Esophagus muscularis mucosa (tissue), 4 donors: ENCODE measurements at regions not wholly inside any gene's neighbourhood (a gene's known extent, or its start where the extent isn't known, plus 50 kb on each side); places are given as distances from the start of the nearest gene placed in this dataset.

Experiments used
- EP300 ChIP-seq: sonication (generic); formaldehyde crosslinking; IDR thresholded peaks from one replicate; pipeline ENCODE4 v1.6.1; 2017; ENCODE audit warnings: antibody characterized with exemption
- POLR2A ChIP-seq: fragments of 450-650 bp; IDR thresholded peaks from one replicate; pipeline ENCODE4 v1.6.1; 2017; ENCODE audit warnings: antibody characterized with exemption, moderate library complexity, mild to moderate bottlenecking, low read depth
- TF ChIP-seq, protein P1 (sequence below), 3 experiments: fragments of 200-600 bp in 2 of 3; fragments of 450-650 bp in 1 of 3; sonication (generic) in 2 of 3; IDR thresholded peaks; one replicate each; pipeline ENCODE4 v1.5.1; 2017 to 2019; ENCODE audit warnings: antibody characterized with exemption in 3 of 3, mild to moderate bottlenecking in 2 of 3, moderate library complexity in 1 of 3

DNA sequence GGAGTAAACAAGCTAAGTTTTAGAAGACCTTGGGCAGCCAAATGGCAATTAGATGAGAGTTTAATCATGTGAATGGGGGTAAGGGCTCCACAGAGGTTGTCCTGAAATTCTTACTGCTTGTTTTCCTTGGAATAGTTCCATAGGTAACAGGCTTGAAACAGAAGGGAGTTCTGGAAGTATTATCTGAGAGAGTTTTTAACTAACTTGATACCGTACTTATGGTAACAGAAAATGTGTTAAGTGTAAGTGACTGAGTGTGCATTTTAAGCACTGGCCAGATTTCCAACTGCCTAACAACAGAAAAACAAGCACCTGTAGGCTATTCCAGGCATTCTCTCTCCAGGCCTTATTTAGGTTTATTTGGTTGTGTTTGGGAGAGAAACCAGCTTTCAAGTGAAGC lies 414.6 kb upstream of the PDE3A start:
- TF ChIP-seq POLR2A (no peak), EP300 (no peak)
- TF ChIP-seq, protein P1, sequence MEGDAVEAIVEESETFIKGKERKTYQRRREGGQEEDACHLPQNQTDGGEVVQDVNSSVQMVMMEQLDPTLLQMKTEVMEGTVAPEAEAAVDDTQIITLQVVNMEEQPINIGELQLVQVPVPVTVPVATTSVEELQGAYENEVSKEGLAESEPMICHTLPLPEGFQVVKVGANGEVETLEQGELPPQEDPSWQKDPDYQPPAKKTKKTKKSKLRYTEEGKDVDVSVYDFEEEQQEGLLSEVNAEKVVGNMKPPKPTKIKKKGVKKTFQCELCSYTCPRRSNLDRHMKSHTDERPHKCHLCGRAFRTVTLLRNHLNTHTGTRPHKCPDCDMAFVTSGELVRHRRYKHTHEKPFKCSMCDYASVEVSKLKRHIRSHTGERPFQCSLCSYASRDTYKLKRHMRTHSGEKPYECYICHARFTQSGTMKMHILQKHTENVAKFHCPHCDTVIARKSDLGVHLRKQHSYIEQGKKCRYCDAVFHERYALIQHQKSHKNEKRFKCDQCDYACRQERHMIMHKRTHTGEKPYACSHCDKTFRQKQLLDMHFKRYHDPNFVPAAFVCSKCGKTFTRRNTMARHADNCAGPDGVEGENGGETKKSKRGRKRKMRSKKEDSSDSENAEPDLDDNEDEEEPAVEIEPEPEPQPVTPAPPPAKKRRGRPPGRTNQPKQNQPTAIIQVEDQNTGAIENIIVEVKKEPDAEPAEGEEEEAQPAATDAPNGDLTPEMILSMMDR (IDR thresholded peaks at IDR 0.05), result no peak
